ENCODE measurements at regions not wholly inside any gene's neighbourhood (a gene's known extent, or its start where the extent isn't known, plus 50 kb on each side); places are given as distances from the start of the nearest gene placed in this dataset.

GRCh38 chr5:29702875-29703274 lies 1490.6 kb upstream of the CDH6 start:
- TF ChIP-seq CTCF (IDR thresholded peaks at IDR 0.05; ENCODE audit: extremely low read depth in 1 of 2, insufficient read depth in 1 of 2, low read depth in 1 of 2, low read length in 2 of 2) (no peak), POLR2A (IDR thresholded peaks at IDR 0.05; ENCODE audit: low read depth, low read length) (no peak), MAX (IDR thresholded peaks at IDR 0.05; ENCODE audit: insufficient read depth, insufficient read length) (no peak), POLR2AphosphoS5 (IDR thresholded peaks at IDR 0.05; ENCODE audit: insufficient read depth, low read depth, low read length) (no peak), MYC (IDR thresholded peaks at IDR 0.05; ENCODE audit: low read depth, low read length) (no peak), JUN (IDR thresholded peaks at IDR 0.05; ENCODE audit: borderline replicate concordance, insufficient read depth, insufficient read length, low read depth) (no peak), EZH2 (IDR thresholded peaks at IDR 0.05; ENCODE audit: borderline replicate concordance, low read depth, low read length, severe bottlenecking) (no peak), GATA2 (IDR thresholded peaks at IDR 0.05; ENCODE audit: insufficient read depth, insufficient read length, low read depth, low read length) (no peak), FOS (IDR thresholded peaks at IDR 0.05; ENCODE audit: borderline replicate concordance, insufficient read depth, low read length) (no peak)

All from endothelial cell of umbilical vein (primary cell).